GM12878 (cell line): ENCODE measurements at regions not wholly inside any gene's neighbourhood (a gene's known extent, or its start where the extent isn't known, plus 50 kb on each side); places are given as distances from the start of the nearest gene placed in this dataset.

Experiments
- CBX3 ChIP-seq: fragments of 200-600 bp; sonication (generic); IDR thresholded peaks from 2 replicates; pipeline ENCODE4 v1.6.1; 2016; ENCODE audit warnings: low read depth, borderline replicate concordance
- NFYB ChIP-seq: IDR thresholded peaks from 2 replicates; pipeline ENCODE4 v1.6.1; 2011; ENCODE audit warnings: low read depth, mild to moderate bottlenecking, low read length, improper control_type of control experiment, moderate library complexity; ENCODE audit not compliant: insufficient read depth
- NR2C2 ChIP-seq: IDR thresholded peaks from 2 replicates; pipeline ENCODE4 v1.6.1; 2011; ENCODE audit warnings: borderline replicate concordance, low read depth; ENCODE audit not compliant: control insufficient read depth, insufficient read length
- YY1 ChIP-seq: IDR thresholded peaks from 2 replicates; pipeline ENCODE4 v1.6.1; 2011; ENCODE audit warnings: low read depth, mild to moderate bottlenecking, low read length

DNA sequence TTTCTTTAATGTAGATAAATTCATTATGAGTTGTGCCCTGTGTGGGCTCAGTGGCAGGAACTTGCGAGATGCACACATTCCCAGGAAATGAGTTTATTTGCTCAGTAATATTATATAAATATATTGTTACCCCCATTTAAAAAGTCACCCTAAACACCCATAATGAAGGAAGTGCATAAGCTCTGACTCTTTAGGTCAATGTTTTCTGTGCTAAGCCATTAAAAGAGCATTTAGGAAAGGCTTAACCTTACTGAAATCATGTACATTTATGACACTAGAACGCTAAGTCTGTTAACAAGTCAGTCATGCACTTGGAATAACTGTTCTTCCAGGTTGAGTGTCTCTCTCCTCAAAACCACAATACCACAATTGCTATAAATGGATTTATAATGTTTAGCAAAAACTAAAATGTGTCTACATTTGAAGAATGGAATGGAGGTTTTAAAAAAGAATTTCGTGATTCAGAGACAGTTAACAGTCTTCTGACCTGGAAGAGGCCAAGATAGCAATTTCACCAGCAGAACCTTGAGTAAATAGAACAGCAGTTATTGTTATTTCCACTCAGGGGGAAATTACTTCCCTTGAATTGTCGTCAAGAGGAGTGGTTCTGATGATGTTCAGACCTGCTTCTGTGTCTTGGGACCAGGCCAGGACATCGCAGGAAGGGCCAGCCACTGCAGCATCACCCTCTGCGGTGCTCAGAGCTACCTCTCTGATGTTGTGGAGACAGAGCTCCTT is 91.1 kb upstream of the VEGFC start:
- TF ChIP-seq YY1 (no peak), CBX3 (no peak), NFYB (no peak), NR2C2 (no peak)
